Caco-2 (cell line): ENCODE measurements at regions not wholly inside any gene's neighbourhood (a gene's known extent, or its start where the extent isn't known, plus 50 kb on each side); places are given as distances from the start of the nearest gene placed in this dataset.
"Not testable (repeated sequence)": the region's sequence is repeated elsewhere in the genome, so short reads cannot be mapped to it uniquely, and the experiment has no call there.

Source experiments
- BruUV-seq: library from RNA; stranded (reverse); fragments of 400-500 nt; replicated peaks from 2 replicates; lab custom pipeline; 2021; lab: Mats Ljungman, UMichigan
- CTCF ChIA-PET: fragments of 300-600 bp; sonication (Branson Sonifier 250); formaldehyde crosslinking; loops from one replicate; lab custom pipeline; 2022; ENCODE audit warnings: antibody characterized with exemption; lab: Charles Lee
- POLR2A ChIA-PET: fragments of 300-600 bp; sonication (Branson Sonifier 250); formaldehyde crosslinking; loops from one replicate; lab custom pipeline; 2022; ENCODE audit warnings: antibody characterized with exemption; lab: Charles Lee
- DNase-seq, 2 experiments: peaks; one replicate each; pipeline versions ENCODE4 v3.0.0 to v3.0.0-alpha.2; 2020 to 2022
- H3K27me3 ChIP-seq: replicated peaks from 2 replicates; pipeline ENCODE4 v1.6.0; 2011; ENCODE audit warnings: low read length; ENCODE audit not compliant: control insufficient read depth, insufficient read depth
- H3K36me3 ChIP-seq: 2 replicates; pipeline ENCODE4 v1.5.1; 2011; ENCODE audit warnings: low read length; ENCODE audit not compliant: control insufficient read depth, insufficient read depth
- H3K4me1 ChIP-seq: fragments of 250-450 bp; sonication (Bioruptor Pico); 2 replicates; pipeline ENCODE4 v1.5.1; 2020; ENCODE audit warnings: mild to moderate bottlenecking
- H3K4me3 ChIP-seq: 2 replicates; pipeline ENCODE4 v1.5.1; 2011; ENCODE audit warnings: low read depth, mild to moderate bottlenecking, control low read depth, low read length
- H3K9me3 ChIP-seq: fragments of 250-450 bp; sonication (Bioruptor Pico); 2 replicates; pipeline ENCODE4 v1.5.1; 2020; ENCODE audit warnings: mild to moderate bottlenecking, moderate library complexity
- H3K27ac Mint-ChIP-seq: one replicate; pipeline ENCODE4 v1.8.0; 2022; ENCODE audit warnings: mixed read lengths; ENCODE audit not compliant: unreplicated experiment
- H3K27me3 Mint-ChIP-seq: one replicate; pipeline ENCODE4 v1.8.0; 2022; ENCODE audit warnings: mixed read lengths; ENCODE audit not compliant: insufficient read depth, unreplicated experiment
- H3K36me3 Mint-ChIP-seq: one replicate; pipeline ENCODE4 v1.8.0; 2022; ENCODE audit warnings: mild to moderate bottlenecking, mixed read lengths; ENCODE audit not compliant: insufficient read depth, unreplicated experiment
- H3K4me1 Mint-ChIP-seq: one replicate; pipeline ENCODE4 v1.8.0; 2022; ENCODE audit warnings: low read depth, mixed read lengths; ENCODE audit not compliant: unreplicated experiment
- H3K4me3 Mint-ChIP-seq: one replicate; pipeline ENCODE4 v1.8.0; 2022; ENCODE audit warnings: mild to moderate bottlenecking, moderate library complexity, mixed read lengths; ENCODE audit not compliant: unreplicated experiment
- H3K9me3 Mint-ChIP-seq: one replicate; pipeline ENCODE4 v1.8.0; 2022; ENCODE audit warnings: mixed read lengths; ENCODE audit not compliant: unreplicated experiment
- intact Hi-C: fragments of 100-400 bp; cut with micrococcal nuclease; formaldehyde crosslinking; loops from one replicate; pipeline ENCODE4 v1.10.0; 2022; ENCODE audit not compliant: unreplicated experiment
- TF ChIP-seq, protein P1 (sequence below), 2 experiments: fragments of 200-600 bp in 1 of 2; IDR thresholded peaks; 1 replicate in 1 of 2; 2 replicates in 1 of 2; pipeline versions ENCODE4 v1.5.1 to v1.8.0; 2011 to 2022; ENCODE audit warnings: antibody characterized with exemption in 1 of 2, control low read depth in 1 of 2, inconsistent platforms in 1 of 2, low read depth in 1 of 2, low read length in 1 of 2, mild to moderate bottlenecking in 1 of 2, moderate library complexity in 1 of 2; ENCODE audit not compliant: insufficient read depth in 1 of 2, severe bottlenecking in 1 of 2, unreplicated experiment in 1 of 2

DNA sequence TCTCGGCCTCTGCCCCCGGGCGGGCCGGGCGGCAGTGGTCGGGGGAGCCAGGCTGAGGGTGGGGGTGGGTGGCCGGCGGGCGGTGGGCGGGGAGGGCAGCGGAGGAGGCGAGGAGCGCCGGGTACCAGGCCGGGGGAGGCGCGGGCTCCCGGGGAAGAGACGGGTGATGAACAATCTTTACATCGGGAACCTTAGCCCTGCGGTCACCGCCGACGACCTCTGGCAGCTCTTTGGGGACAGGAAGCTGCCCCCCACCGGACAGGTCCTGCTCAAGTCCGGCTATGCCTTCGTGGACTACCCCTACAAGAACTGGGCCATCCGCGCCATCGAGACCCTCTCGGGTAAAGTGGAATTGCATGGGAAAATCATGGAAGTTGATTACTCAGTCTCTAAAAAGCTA is 112.5 kb downstream of the NBPF12 start:
- no peaks in the 10 kb centered on the region for H3K4me1 ChIP-seq
- Mint-ChIP-seq H3K4me1 (no peaks in the 10 kb centered on the region), H3K27ac (no peak overlapping the region), H3K4me3 (no peak overlapping the region), H3K27me3 (peaks cover 9% of the 10 kb centered on the region), H3K36me3 (no peaks in the 10 kb centered on the region), H3K9me3 (peaks cover 6% of the 10 kb centered on the region)
- H3K9me3 ChIP-seq, result no peaks in the 10 kb centered on the region
- no peak for DNase-seq
- BruUV-seq, result no TSS peak
- ChIA-PET POLR2A (no interaction called here), CTCF (no interaction called here)
- no peaks in the 10 kb centered on the region for H3K36me3 ChIP-seq
- no peak overlapping the region for H3K4me3 ChIP-seq
- TF ChIP-seq, protein P1, sequence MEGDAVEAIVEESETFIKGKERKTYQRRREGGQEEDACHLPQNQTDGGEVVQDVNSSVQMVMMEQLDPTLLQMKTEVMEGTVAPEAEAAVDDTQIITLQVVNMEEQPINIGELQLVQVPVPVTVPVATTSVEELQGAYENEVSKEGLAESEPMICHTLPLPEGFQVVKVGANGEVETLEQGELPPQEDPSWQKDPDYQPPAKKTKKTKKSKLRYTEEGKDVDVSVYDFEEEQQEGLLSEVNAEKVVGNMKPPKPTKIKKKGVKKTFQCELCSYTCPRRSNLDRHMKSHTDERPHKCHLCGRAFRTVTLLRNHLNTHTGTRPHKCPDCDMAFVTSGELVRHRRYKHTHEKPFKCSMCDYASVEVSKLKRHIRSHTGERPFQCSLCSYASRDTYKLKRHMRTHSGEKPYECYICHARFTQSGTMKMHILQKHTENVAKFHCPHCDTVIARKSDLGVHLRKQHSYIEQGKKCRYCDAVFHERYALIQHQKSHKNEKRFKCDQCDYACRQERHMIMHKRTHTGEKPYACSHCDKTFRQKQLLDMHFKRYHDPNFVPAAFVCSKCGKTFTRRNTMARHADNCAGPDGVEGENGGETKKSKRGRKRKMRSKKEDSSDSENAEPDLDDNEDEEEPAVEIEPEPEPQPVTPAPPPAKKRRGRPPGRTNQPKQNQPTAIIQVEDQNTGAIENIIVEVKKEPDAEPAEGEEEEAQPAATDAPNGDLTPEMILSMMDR (IDR thresholded peaks at IDR 0.05; ENCODE audit: insufficient read depth in 1 of 2, low read depth in 1 of 2, low read length in 1 of 2, severe bottlenecking in 1 of 2, unreplicated experiment in 1 of 2), result no peak
- H3K27me3 ChIP-seq, result no peaks in the 10 kb centered on the region
- intact Hi-C loops, result loop anchor here (2.0 kb wide), 1 partner anchor 14 kb away; no protein-coding TSS in a partner anchor

DNA sequence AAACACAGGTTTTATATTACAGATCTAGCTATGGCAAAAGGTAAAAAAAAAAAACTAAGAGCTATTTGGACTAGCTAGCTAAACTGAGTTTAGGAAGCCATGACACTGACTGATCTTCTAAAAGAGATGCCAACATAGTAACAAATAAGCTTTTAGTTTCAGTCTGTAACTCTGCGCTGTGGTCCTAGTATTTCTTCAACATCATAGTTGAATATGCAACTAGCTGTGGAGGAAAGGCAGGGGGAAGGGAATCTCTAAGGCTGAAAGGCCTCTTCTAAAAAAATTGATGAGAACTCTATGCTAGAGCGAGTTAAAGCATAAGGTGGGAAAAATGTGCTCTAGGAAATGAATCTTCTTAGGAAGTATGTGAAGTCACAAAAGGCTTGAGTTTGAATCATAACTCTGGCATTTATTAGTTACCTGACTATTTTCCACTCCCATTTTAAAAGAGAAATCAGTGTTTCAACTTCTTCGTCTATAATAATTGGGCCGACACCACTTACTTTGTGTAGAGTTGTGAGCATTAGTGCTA is 108.8 kb downstream of the NBPF12 start:
- H3K4me3 ChIP-seq, BruUV-seq, CTCF ChIA-PET, H3K4me1 ChIP-seq, DNase-seq, H3K27me3 ChIP-seq, POLR2A ChIA-PET, intact Hi-C loops, H3K36me3 ChIP-seq, H3K4me3 Mint-ChIP-seq, H3K9me3 Mint-ChIP-seq, H3K27ac Mint-ChIP-seq, H3K9me3 ChIP-seq, H3K4me1 Mint-ChIP-seq, H3K36me3 Mint-ChIP-seq: not testable (repeated sequence)
- peaks cover 11% of the 10 kb centered on the region for H3K27me3 Mint-ChIP-seq

DNA sequence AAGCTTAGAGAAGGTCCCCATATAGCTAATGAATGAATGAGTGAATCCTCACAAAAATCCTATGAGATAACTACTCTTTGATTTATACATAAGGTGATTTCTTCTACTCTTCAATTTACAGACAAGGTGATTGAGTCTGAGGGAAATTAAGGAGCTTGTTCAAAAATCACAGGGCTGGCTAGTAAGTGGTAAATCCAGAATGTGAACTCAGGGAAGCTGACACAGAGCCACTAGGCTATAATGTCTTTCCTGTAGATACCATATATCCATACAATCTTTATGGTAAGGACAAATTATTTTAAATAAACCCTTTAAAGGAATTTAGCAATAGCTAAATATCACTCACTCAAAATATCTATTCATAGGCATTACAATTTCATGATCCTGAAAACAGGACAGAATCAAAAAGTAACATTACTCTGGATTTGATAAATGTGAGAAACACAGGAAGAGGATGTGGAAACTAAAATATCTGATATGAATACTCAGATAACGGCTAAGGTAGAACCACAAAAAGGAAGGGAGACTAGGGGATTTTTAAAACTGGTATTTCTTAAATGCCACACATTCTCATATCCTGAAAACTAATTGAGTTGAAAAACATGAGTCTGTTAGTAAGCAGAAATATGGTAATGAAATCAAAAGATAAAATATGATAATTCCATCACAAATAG is 108.2 kb downstream of the NBPF12 start:
- Histone ChIP-seq H3K27me3 (no peaks in the 10 kb centered on the region), H3K4me1 (no peaks in the 10 kb centered on the region), H3K4me3 (no peak overlapping the region), H3K36me3 (no peaks in the 10 kb centered on the region), H3K9me3 (no peaks in the 10 kb centered on the region)
- H3K4me1 Mint-ChIP-seq, result no peaks in the 10 kb centered on the region
- intact Hi-C loops, result no loop called here
- no TSS peak for BruUV-seq
- no peak for DNase-seq
- CTCF ChIA-PET, result no interaction called here
- POLR2A ChIA-PET, result no interaction called here
- H3K27ac Mint-ChIP-seq, result no peak overlapping the region
- H3K27me3 Mint-ChIP-seq, result peaks cover 11% of the 10 kb centered on the region
- TF ChIP-seq, protein P1 (IDR thresholded peaks at IDR 0.05; ENCODE audit: insufficient read depth in 1 of 2, low read depth in 1 of 2, low read length in 1 of 2, severe bottlenecking in 1 of 2, unreplicated experiment in 1 of 2), result no peak
- peaks cover 5% of the 10 kb centered on the region for H3K9me3 Mint-ChIP-seq
- no peaks in the 10 kb centered on the region for H3K36me3 Mint-ChIP-seq
- no peak overlapping the region for H3K4me3 Mint-ChIP-seq
